GM18519 (cell line): ENCODE measurements at regions not wholly inside any gene's neighbourhood (a gene's known extent, or its start where the extent isn't known, plus 50 kb on each side); places are given as distances from the start of the nearest gene placed in this dataset.

ENCODE experiments used
- ATAC-seq: cut with Tn5 transposase; IDR thresholded peaks from one replicate; pipeline ENCODE4 v1.9.1; 2021; ENCODE audit warnings: mild to moderate bottlenecking, moderate library complexity; ENCODE audit not compliant: unreplicated experiment, low FRiP score

DNA sequence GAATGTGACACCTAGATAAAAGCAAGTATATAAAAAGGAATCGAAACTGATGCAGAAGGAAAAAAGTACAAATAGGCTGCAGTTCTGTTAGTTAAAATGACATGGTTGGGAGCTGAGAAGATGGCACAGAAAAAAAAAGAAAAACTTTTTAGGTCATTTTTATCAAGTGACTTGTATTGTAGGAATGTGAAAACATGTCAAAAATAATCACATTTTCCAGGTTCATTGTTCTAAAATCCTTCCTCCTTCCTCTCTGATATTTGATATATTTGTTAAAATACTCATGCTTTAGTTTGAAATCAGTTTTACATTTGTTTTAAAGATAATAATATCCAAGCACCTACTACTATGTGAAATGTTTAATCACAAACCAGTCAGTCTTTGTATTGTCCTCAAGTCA, 507.9 kb downstream of the PRKD1 start:
- ATAC-seq: no peak

DNA sequence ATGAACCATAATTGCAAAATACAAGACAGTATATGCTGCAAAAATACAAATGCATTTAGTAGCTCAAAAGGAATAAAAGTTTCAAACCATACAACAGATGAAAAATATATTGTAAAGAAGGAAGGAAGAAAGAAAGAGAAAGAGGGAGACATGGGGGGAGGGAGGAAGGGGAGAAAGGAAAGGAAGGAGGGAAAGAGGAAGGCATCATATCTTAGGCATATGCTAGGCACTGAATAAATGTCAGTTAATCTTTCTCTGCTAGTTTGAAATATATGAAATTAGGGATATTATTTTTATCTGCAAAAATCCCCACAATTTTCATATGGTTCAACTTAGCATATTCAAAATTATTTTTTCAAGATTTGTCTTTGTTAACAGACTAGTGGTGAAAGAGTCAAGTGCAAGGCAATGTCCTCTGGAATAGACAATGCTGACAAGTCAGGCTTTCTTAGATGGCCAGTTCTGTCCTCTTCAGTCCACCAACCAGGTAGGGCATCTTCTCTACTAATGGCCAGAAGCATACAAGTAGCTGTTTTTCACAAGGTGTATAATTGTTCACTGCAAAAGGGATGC, 506.4 kb downstream of the PRKD1 start:
- no peak for ATAC-seq

GRCh38 chr14:29425705-29426482, 501.8 kb downstream of the PRKD1 start:
- ATAC-seq: no peak

- ATAC-seq: no peak
Observed at GRCh38 chr14:29442696-29443095, 485.0 kb downstream of the PRKD1 start.

DNA sequence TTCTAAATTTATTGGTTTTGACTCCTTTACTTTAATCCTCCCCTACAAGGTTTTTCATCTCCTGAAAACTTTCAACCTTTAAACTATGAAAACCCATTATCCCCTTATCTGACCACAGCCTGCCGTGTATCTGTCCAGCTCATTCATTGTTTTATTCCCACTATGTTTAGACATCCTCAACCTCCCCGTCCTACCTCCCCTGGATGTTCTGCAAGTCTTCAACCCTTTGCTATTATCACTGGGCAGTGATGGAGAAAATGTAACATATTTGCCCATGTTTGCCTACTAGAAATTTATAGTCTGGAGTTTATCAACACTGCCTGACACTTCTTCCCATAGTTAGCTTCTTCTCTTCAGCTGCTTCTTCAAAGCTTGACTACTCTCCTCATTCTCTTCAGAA, 483.4 kb downstream of the PRKD1 start:
- ATAC-seq: no peak

DNA sequence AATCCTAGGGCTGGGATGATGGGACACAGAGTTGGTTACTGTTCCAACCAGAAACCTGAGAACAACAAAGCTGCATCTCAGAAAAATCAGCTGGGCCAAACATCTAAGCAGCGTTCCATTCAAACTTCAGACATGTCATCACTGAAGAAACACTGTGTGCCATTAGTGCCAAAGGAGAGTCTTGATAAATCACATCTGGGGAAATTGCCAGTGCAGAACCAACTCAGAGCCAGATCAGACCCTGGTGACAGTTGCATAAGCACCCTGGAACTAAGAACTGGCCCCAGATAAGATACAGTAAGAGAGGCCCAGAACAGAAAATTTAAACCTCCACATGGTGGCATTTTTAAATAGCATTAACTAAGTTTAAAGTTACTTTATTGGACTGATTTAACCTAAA, 482.8 kb downstream of the PRKD1 start:
- ATAC-seq: no peak

DNA sequence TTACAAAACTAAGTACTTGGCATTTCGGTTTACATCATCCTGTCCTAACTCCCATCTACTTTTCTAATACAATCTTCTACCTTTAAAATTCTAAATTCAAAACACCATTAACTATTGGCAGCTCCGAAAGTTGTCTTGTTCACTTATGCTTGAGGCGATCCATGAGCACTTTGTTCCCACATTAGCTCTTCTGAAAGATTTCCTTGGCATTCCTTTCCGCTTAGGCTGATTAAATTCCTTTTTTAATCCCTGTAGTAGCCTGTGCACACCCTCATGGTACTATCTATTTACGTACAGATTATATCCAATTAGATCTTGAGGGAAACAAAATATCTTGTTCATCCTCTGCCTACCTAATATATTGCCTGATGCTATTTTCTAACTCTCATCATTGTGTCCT, 480.7 kb downstream of the PRKD1 start:
- ATAC-seq: no peak

DNA sequence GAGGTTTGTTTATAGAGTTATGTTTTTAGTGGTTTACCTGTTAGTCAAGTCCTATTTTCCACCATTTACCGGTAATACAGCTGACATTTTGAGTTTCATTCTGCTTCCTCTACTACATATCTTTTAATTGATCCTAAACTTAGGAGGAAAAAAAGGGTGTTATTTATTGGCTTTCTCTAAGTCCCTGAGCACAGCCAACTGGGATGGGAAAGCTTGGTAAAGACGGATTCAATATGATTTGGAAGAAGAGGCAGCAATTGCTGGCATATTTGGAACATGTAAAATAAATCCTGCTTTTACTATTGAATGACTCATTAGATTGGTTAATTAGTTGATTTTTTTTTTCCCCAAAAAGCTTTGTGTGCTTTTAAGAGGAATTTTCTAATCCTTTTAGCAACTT, 475.7 kb downstream of the PRKD1 start:
- no peak for ATAC-seq

GRCh38 chr14:29453045-29453444, 474.6 kb downstream of the PRKD1 start:
- no peak for ATAC-seq

- ATAC-seq: no peak
Observed at GRCh38 chr14:29454026-29454693, 473.5 kb downstream of the PRKD1 start.

- no peak for ATAC-seq
Observed at GRCh38 chr14:29458547-29458946, 469.1 kb downstream of the PRKD1 start.

GRCh38 chr14:29459531-29459930, 468.1 kb downstream of the PRKD1 start:
- no peak for ATAC-seq

GRCh38 chr14:29459969-29460560, 467.6 kb downstream of the PRKD1 start:
- ATAC-seq: no peak

DNA sequence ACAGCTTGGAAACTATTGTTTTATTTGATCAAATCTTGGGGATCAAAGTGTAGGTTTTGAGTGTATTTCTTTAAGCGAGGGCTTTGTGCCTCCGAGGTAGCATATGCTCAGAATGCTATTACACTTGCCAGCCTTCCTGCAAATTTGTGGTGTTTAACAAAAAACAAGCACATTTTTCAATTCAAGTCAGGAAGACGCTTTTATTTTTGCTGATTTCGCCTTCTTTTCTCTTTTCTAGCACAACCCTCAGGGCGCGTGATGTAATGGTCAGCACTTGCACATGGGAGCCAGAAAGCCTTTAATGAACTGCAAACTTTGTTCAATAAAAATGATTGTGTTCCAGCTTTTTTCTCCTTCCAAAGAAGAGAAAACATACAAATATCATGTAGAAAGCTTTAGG, 466.5 kb downstream of the PRKD1 start:
- ATAC-seq: no peak

DNA sequence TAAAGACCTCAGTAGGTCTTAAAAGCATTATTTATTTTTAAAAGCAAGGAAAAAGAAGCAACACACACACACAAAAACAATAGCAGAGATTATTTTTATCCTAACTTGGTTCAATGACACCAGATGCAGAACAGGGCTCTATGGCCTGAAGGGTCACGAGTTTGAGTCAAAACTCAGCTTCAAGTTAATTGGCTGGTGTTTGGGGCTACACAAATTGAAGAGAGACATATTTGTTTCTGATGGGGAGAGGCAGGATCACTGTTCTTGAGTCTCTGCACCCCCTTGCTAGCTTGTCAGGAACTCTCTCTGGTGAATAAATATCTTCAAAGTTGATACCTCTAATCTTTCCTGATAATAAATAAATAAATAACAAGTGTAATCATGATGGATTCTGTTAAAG, 466.1 kb downstream of the PRKD1 start:
- no peak for ATAC-seq

DNA sequence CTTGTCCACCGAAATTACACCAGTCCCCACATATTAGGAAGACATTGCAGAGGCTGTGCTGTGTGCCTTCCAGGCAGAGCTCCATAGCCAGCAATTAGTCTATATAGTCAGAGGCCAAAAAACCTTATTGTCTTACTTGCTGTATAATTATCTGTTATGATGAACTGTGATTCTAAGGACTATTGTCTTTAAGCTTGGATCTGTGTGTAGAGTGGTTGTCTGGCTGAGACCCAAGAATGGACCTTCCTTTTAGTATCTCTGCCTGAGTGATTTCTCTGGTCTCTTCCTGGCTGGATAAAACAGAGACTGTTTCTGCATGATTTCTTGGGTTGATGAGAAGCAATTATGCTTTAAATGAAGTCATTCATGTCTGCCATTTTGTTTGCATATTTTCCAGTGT, 465.3 kb downstream of the PRKD1 start:
- no peak for ATAC-seq

- no peak for ATAC-seq
Observed at GRCh38 chr14:29462772-29463171, 464.9 kb downstream of the PRKD1 start.

- ATAC-seq: no peak
Observed at GRCh38 chr14:29463727-29464395, 463.8 kb downstream of the PRKD1 start.

GRCh38 chr14:29465095-29465494, 462.6 kb downstream of the PRKD1 start:
- ATAC-seq: no peak

DNA sequence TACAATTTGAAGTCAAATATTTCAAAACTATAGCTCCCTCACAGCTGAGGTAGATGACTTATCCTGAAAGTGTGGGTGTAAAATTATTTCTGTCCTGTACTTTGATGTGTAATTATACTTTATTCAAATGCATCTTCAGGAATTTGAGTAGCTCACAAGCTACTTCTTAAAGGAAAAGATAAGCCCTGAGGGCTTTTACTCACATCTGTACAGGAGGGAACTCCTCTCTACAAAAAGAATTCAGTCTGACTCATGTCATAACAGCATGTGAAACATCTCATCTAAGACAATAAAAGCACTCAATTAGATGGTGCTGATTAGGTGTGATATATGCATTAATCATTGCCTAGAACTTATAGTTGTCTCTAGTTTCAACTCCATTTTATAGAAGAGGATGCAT, 452.0 kb downstream of the PRKD1 start:
- ATAC-seq: no peak

DNA sequence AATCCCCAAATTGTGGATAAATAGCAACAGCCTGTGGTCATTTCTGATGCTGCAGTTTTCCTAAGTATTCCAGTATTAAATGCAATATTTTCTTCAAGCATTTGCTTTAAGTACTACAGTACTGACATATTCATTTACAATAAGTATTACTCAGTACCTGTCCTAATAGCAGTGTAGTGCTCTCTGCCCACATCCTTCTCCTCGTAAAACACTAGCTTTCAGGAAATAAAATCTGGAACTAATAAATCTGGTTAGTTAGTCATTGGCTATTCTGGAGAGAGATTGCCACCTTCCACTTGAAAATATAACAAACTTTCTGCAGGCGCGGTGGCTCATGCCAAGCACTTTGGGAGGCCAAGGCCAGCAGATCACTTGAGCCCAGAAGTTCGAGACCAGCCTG, 441.5 kb downstream of the PRKD1 start:
- no peak for ATAC-seq
